PC-3 (cell line): ENCODE measurements at regions not wholly inside any gene's neighbourhood (a gene's known extent, or its start where the extent isn't known, plus 50 kb on each side); places are given as distances from the start of the nearest gene placed in this dataset.
"Not testable (repeated sequence)": the region's sequence is repeated elsewhere in the genome, so short reads cannot be mapped to it uniquely, and the experiment has no call there.

Experiments used
- ATAC-seq: fragments of 200-7000 bp; cut with Tn5 transposase; 2 replicates; pipeline ENCODE4 v1.9.1; 2020; ENCODE audit warnings: mild to moderate bottlenecking, moderate library complexity
- BruUV-seq: library from RNA; stranded (reverse); fragments of 400-500 nt; replicated peaks from 2 replicates; lab custom pipeline; 2021; lab: Mats Ljungman, UMichigan
- CTCF ChIA-PET: fragments of 300-600 bp; sonication (Branson Sonifier 250); formaldehyde crosslinking; loops from one replicate; lab custom pipeline; 2022; ENCODE audit warnings: antibody characterized with exemption; lab: Charles Lee
- POLR2A ChIA-PET: fragments of 300-600 bp; sonication (Branson Sonifier 250); formaldehyde crosslinking; loops from one replicate; lab custom pipeline; 2022; ENCODE audit warnings: antibody characterized with exemption; ENCODE audit not compliant: unreplicated experiment; lab: Charles Lee
- DNase-seq: peaks from one replicate; pipeline ENCODE4 v3.0.0-alpha.2; 2015
- H2AFZ ChIP-seq: fragments of 300-600 bp; sonication (generic); 2 replicates; pipeline ENCODE4 v1.6.0; 2016; ENCODE audit warnings: antibody characterized with exemption, low read length
- H3F3A ChIP-seq: fragments of 300-600 bp; sonication (generic); one replicate; pipeline ENCODE4 v1.6.0; 2017; ENCODE audit warnings: antibody characterized with exemption, low read length, control low read depth, mild to moderate bottlenecking; ENCODE audit not compliant: unreplicated experiment
- H3K27ac ChIP-seq: fragments of 300-600 bp; sonication (generic); 2 replicates; pipeline ENCODE4 v1.5.1; 2016; ENCODE audit warnings: mild to moderate bottlenecking, low read length
- H3K27me3 ChIP-seq: fragments of 300-600 bp; sonication (generic); 2 replicates; pipeline ENCODE4 v1.6.1; 2016; ENCODE audit warnings: low read length, mixed read lengths
- H3K36me3 ChIP-seq: fragments of 300-600 bp; sonication (generic); 2 replicates; pipeline ENCODE4 v1.6.1; 2016; ENCODE audit warnings: low read depth, mixed run types, low read length, mixed read lengths
- H3K4me1 ChIP-seq: fragments of 300-600 bp; sonication (generic); 2 replicates; pipeline ENCODE4 v1.5.1; 2016; ENCODE audit warnings: low read length; ENCODE audit not compliant: insufficient read depth
- H3K4me2 ChIP-seq: fragments of 300-600 bp; sonication (generic); 2 replicates; pipeline ENCODE4 v1.6.0; 2016; ENCODE audit warnings: low read length
- H3K4me3 ChIP-seq: fragments of 300-600 bp; sonication (generic); 2 replicates; pipeline ENCODE4 v1.5.1; 2016; ENCODE audit warnings: mild to moderate bottlenecking, low read length, mixed read lengths
- H3K79me2 ChIP-seq: fragments of 300-600 bp; sonication (generic); 2 replicates; pipeline ENCODE4 v1.6.1; 2017; ENCODE audit warnings: low read length, mixed read lengths
- H3K9ac ChIP-seq: fragments of 300-600 bp; sonication (generic); 2 replicates; pipeline ENCODE4 v1.6.0; 2016; ENCODE audit warnings: mild to moderate bottlenecking, low read length
- H3K9me2 ChIP-seq: fragments of 300-600 bp; sonication (generic); replicated peaks from 2 replicates; pipeline ENCODE4 v1.6.1; 2016; ENCODE audit warnings: mixed run types, low read length, mixed read lengths
- H3K9me3 ChIP-seq: fragments of 300-600 bp; sonication (generic); 2 replicates; pipeline ENCODE4 v1.6.1; 2016; ENCODE audit warnings: low read length, mixed read lengths
- H4K20me1 ChIP-seq: fragments of 300-600 bp; sonication (generic); 2 replicates; pipeline ENCODE4 v1.6.1; 2016; ENCODE audit warnings: low read length, mixed read lengths
- CTCF ChIP-seq: fragments of 300-600 bp; sonication (generic); conservative IDR thresholded peaks from 2 replicates; pipeline ENCODE4 v1.5.1; 2017; ENCODE audit warnings: antibody characterized with exemption, low read depth, mild to moderate bottlenecking, low read length
- EZH2 ChIP-seq: fragments of 300-600 bp; sonication (generic); IDR thresholded peaks from one replicate; pipeline ENCODE4 v1.6.1; 2017; ENCODE audit warnings: antibody characterized with exemption, mild to moderate bottlenecking, low read length; ENCODE audit not compliant: unreplicated experiment
- EZH2phosphoT487 ChIP-seq: fragments of 300-600 bp; sonication (generic); IDR thresholded peaks from 2 replicates; pipeline ENCODE4 v1.6.1; 2018; ENCODE audit warnings: mild to moderate bottlenecking, antibody characterized with exemption, low read length, borderline replicate concordance
- intact Hi-C: fragments of 100-400 bp; cut with micrococcal nuclease; formaldehyde crosslinking; loops from 2 replicates; pipeline ENCODE4 v1.9.0; 2023

- no peak overlapping the region for H3K9ac ChIP-seq
- no peak for TF ChIP-seq EZH2
- no peak for TF ChIP-seq CTCF
- no peak for TF ChIP-seq EZH2phosphoT487
- ChIA-PET POLR2A (no interaction called here), CTCF (no interaction called here)
- no peak overlapping the region for H2AFZ ChIP-seq
- H3F3A ChIP-seq: no peaks in the 10 kb centered on the region
- H3K4me1 ChIP-seq: no peaks in the 10 kb centered on the region
- H4K20me1 ChIP-seq: no peaks in the 10 kb centered on the region
- no peaks in the 10 kb centered on the region for H3K9me3 ChIP-seq
- H3K79me2 ChIP-seq: no peaks in the 10 kb centered on the region
- intact Hi-C loops: no loop called here
- no peaks in the 10 kb centered on the region for H3K36me3 ChIP-seq
- no peak overlapping the region for H3K27ac ChIP-seq
- ATAC-seq (no peak), DNase-seq (no peak)
- no peaks in the 10 kb centered on the region for H3K9me2 ChIP-seq
- H3K4me2 ChIP-seq: no peak overlapping the region
- no peak overlapping the region for H3K4me3 ChIP-seq
- H3K27me3 ChIP-seq: peaks cover 45% of the 10 kb centered on the region
- no TSS peak for BruUV-seq
Measured at GRCh38 chr6:50565004-50565403, 148.3 kb upstream of the TFAP2D start.

- H3K4me1 ChIP-seq, H2AFZ ChIP-seq, H3K27ac ChIP-seq, H3K9me2 ChIP-seq, H3K4me3 ChIP-seq, POLR2A ChIA-PET, BruUV-seq, H3K79me2 ChIP-seq, intact Hi-C loops, H4K20me1 ChIP-seq, H3K9me3 ChIP-seq, H3F3A ChIP-seq, DNase-seq, H3K4me2 ChIP-seq, ATAC-seq, H3K36me3 ChIP-seq, H3K9ac ChIP-seq, CTCF ChIA-PET: not testable (repeated sequence)
- peaks cover 22% of the 10 kb centered on the region for H3K27me3 ChIP-seq
Measured at GRCh38 chr6:50571230-50571629, 142.1 kb upstream of the TFAP2D start.

- Histone ChIP-seq H3K27ac (no peak overlapping the region), H3K4me1 (no peaks in the 10 kb centered on the region), H3K9me2 (no peaks in the 10 kb centered on the region), H4K20me1 (no peaks in the 10 kb centered on the region), H3K4me3 (no peak overlapping the region), H3K36me3 (no peaks in the 10 kb centered on the region), H3K4me2 (no peak overlapping the region), H3K79me2 (no peaks in the 10 kb centered on the region), H3F3A (no peaks in the 10 kb centered on the region), H3K9ac (no peak overlapping the region), H2AFZ (no peak overlapping the region), H3K9me3 (no peaks in the 10 kb centered on the region), H3K27me3 (peaks cover 57% of the 10 kb centered on the region)
- TF ChIP-seq CTCF (no peak), EZH2phosphoT487 (no peak), EZH2 (no peak)
- ATAC-seq: no peak
- no TSS peak for BruUV-seq
- DNase-seq: no peak
- intact Hi-C loops: no loop called here
- ChIA-PET CTCF (no interaction called here), POLR2A (no interaction called here)
Measured at GRCh38 chr6:50585441-50586330, 127.6 kb upstream of the TFAP2D start.
